Neuronal stem cell (in vitro differentiated cells): ENCODE measurements at regions not wholly inside any gene's neighbourhood (a gene's known extent, or its start where the extent isn't known, plus 50 kb on each side); places are given as distances from the start of the nearest gene placed in this dataset.

Experiments used
- DNase-seq: peaks from one replicate; pipeline ENCODE4 v3.0.0-alpha.2; 2013; ENCODE audit warnings: low spot score
- H2AFZ ChIP-seq: one replicate; pipeline ENCODE4 v1.6.1; 2013; ENCODE audit warnings: mild to moderate bottlenecking, low read length, inconsistent platforms
- H2AK5ac ChIP-seq: 2 replicates; pipeline ENCODE4 v1.6.1; 2013; ENCODE audit warnings: low read depth, mild to moderate bottlenecking, inconsistent platforms, low read length, moderate library complexity, mixed read lengths
- H2BK120ac ChIP-seq: 2 replicates; pipeline ENCODE4 v1.6.1; 2013; ENCODE audit warnings: low read depth, mild to moderate bottlenecking, inconsistent platforms, low read length, moderate library complexity, mixed read lengths
- H2BK12ac ChIP-seq: one replicate; pipeline ENCODE4 v1.6.1; 2013; ENCODE audit warnings: low read length, inconsistent platforms
- H2BK15ac ChIP-seq: 2 replicates; pipeline ENCODE4 v1.6.1; 2013; ENCODE audit warnings: mild to moderate bottlenecking, low read length, inconsistent platforms, mixed read lengths
- H2BK5ac ChIP-seq: one replicate; pipeline ENCODE4 v1.6.1; 2013; ENCODE audit warnings: inconsistent platforms, mild to moderate bottlenecking, low read length, moderate library complexity
- H3K14ac ChIP-seq: one replicate; pipeline ENCODE4 v1.6.1; 2013; ENCODE audit warnings: low read length, inconsistent platforms
- H3K18ac ChIP-seq: 2 replicates; pipeline ENCODE4 v1.6.1; 2013; ENCODE audit warnings: low read length, inconsistent platforms
- H3K23ac ChIP-seq: 2 replicates; pipeline ENCODE4 v1.6.1; 2013; ENCODE audit warnings: low read depth, mild to moderate bottlenecking, mixed read lengths, low read length, inconsistent platforms; ENCODE audit not compliant: poor library complexity
- H3K27ac ChIP-seq: replicated peaks from 3 replicates; pipeline ENCODE4 v1.5.1; 2013; ENCODE audit warnings: low read length, inconsistent platforms
- H3K27me3 ChIP-seq, 3 experiments: 2 replicates each; pipeline ENCODE4 v1.6.1; 2013; ENCODE audit warnings: low read length in 3 of 3, mild to moderate bottlenecking in 2 of 3, inconsistent platforms in 1 of 3, low read depth in 1 of 3, mixed read lengths in 1 of 3, moderate library complexity in 1 of 3; ENCODE audit not compliant: control insufficient read depth in 3 of 3, insufficient read depth in 3 of 3
- H3K36me3 ChIP-seq, 2 donors: replicated peaks in 1 of 2; 2 replicates each; pipeline ENCODE4 v1.6.1; 2013; ENCODE audit warnings: low read length in 2 of 2; ENCODE audit not compliant: control insufficient read depth in 2 of 2, insufficient read depth in 2 of 2
- H3K4ac ChIP-seq: 2 replicates; pipeline ENCODE4 v1.6.1; 2013; ENCODE audit warnings: inconsistent platforms, mild to moderate bottlenecking, low read length, moderate library complexity
- H3K4me1 ChIP-seq, 2 donors: 1 replicate in 1 of 2; 2 replicates in 1 of 2; pipeline ENCODE4 v1.6.1; 2013; ENCODE audit warnings: low read length in 2 of 2, low read depth in 1 of 2; ENCODE audit not compliant: control insufficient read depth in 2 of 2, insufficient read depth in 1 of 2
- H3K4me2 ChIP-seq: one replicate; pipeline ENCODE4 v1.6.1; 2013; ENCODE audit warnings: mild to moderate bottlenecking, low read length, inconsistent platforms; ENCODE audit not compliant: insufficient read depth, poor library complexity, severe bottlenecking
- H3K4me3 ChIP-seq, 2 donors: 2 replicates each; pipeline ENCODE4 v1.5.1; 2013; ENCODE audit warnings: low read length in 2 of 2, mild to moderate bottlenecking in 2 of 2, inconsistent platforms in 1 of 2, moderate library complexity in 1 of 2
- H3K79me1 ChIP-seq: one replicate; pipeline ENCODE4 v1.6.1; 2013; ENCODE audit warnings: low read depth, mild to moderate bottlenecking, inconsistent platforms, low read length, moderate library complexity
- H3K9ac ChIP-seq: one replicate; pipeline ENCODE4 v1.6.1; 2013; ENCODE audit warnings: mild to moderate bottlenecking, low read depth, low read length, inconsistent platforms; ENCODE audit not compliant: poor library complexity
- H3K9me3 ChIP-seq, 2 donors: replicated peaks in 1 of 2; 2 replicates each; pipeline versions ENCODE3 to v1.6.1; 2013; ENCODE audit warnings: low read length in 2 of 2, mild to moderate bottlenecking in 2 of 2, inconsistent platforms in 1 of 2, low read depth in 1 of 2, mixed read lengths in 1 of 2, moderate library complexity in 1 of 2; ENCODE audit not compliant: control insufficient read depth in 2 of 2, insufficient read depth in 1 of 2
- H4K8ac ChIP-seq: one replicate; pipeline ENCODE4 v1.6.1; 2013; ENCODE audit warnings: low read depth, mild to moderate bottlenecking, inconsistent platforms, low read length, moderate library complexity
- H4K91ac ChIP-seq: one replicate; pipeline ENCODE4 v1.6.1; 2013; ENCODE audit warnings: low read length, low read depth, mild to moderate bottlenecking, inconsistent platforms; ENCODE audit not compliant: poor library complexity
- WGBS, 2 donors: extraction: QIAGEN DNeasy Blood & Tissue Kit; methylation state at CpG; one replicate each; pipeline ENCODE4 v1.1.7; 2013; ENCODE audit warnings: missing lambda C conversion rate in 2 of 2, mixed read lengths in 1 of 2; ENCODE audit not compliant: insufficient read length in 2 of 2, insufficient replicate concordance in 1 of 2; ENCODE audit errors: extremely low coverage in 2 of 2; 5-methylcytosine and 5-hydroxymethylcytosine counted together

- Histone ChIP-seq H3K9ac (no peak overlapping the region), H4K91ac (no peak overlapping the region), H3K4me2 (no peak overlapping the region), H3K18ac (no peak overlapping the region), H3K9me3 (peaks cover 0 to 2% of the 10 kb centered on the region in 2 donors), H3K4me3 (no peak overlapping the region), H3K14ac (no peak overlapping the region), H2BK12ac (no peak overlapping the region), H2BK5ac (no peak overlapping the region), H2AK5ac (no peak overlapping the region), H2AFZ (no peak overlapping the region), H3K79me1 (no peaks in the 10 kb centered on the region), H3K4me1 (no peaks in the 10 kb centered on the region), H4K8ac (no peak overlapping the region), H3K27me3 (no peaks in the 10 kb centered on the region), H3K4ac (no peak overlapping the region), H3K27ac (no peak overlapping the region), H3K36me3 (peaks cover 0 to 2% of the 10 kb centered on the region in 2 donors), H3K23ac (no peak overlapping the region), H2BK15ac (no peak overlapping the region), H2BK120ac (no peak overlapping the region)
- no peak for DNase-seq
- WGBS, 2 donors, result no CpG with 5 or more reads among the region's 25 CpGs
Observed at GRCh38 chr13:22934744-22935523, 245.8 kb upstream of the SGCG start.

GRCh38 chr13:22936228-22936627 lies 244.6 kb upstream of the SGCG start:
- Histone ChIP-seq H3K14ac (no peak overlapping the region), H3K23ac (no peak overlapping the region), H3K4ac (no peak overlapping the region), H2BK12ac (no peak overlapping the region), H3K27me3 (no peaks in the 10 kb centered on the region), H3K27ac (no peak overlapping the region), H2BK120ac (no peak overlapping the region), H2BK5ac (no peak overlapping the region), H3K79me1 (no peaks in the 10 kb centered on the region), H3K4me2 (no peak overlapping the region), H3K9me3 (peaks cover 0 to 2% of the 10 kb centered on the region in 2 donors), H2BK15ac (no peak overlapping the region), H4K8ac (no peak overlapping the region), H2AFZ (no peak overlapping the region), H4K91ac (no peak overlapping the region), H3K18ac (no peak overlapping the region), H2AK5ac (no peak overlapping the region), H3K4me3 (no peak overlapping the region), H3K4me1 (no peaks in the 10 kb centered on the region), H3K36me3 (peaks cover 0 to 2% of the 10 kb centered on the region in 2 donors), H3K9ac (no peak overlapping the region)
- no CpG with 5 or more reads among the region's 11 CpGs for WGBS, 2 donors
- no peak for DNase-seq

- Histone ChIP-seq H3K79me1 (no peaks in the 10 kb centered on the region), H2BK12ac (no peak overlapping the region), H2BK15ac (no peak overlapping the region), H3K9ac (no peak overlapping the region), H3K14ac (no peak overlapping the region), H2BK5ac (no peak overlapping the region), H3K4ac (no peak overlapping the region), H3K27ac (no peak overlapping the region), H3K27me3 (no peaks in the 10 kb centered on the region), H4K8ac (no peak overlapping the region), H3K4me2 (no peak overlapping the region), H2AFZ (no peak overlapping the region), H3K4me3 (no peak overlapping the region), H3K36me3 (peaks cover 0 to 2% of the 10 kb centered on the region in 2 donors), H3K4me1 (no peaks in the 10 kb centered on the region), H3K23ac (no peak overlapping the region), H2BK120ac (no peak overlapping the region), H3K18ac (no peak overlapping the region), H2AK5ac (no peak overlapping the region), H3K9me3 (peaks cover 0 to 2% of the 10 kb centered on the region in 2 donors), H4K91ac (no peak overlapping the region)
- no CpG with 5 or more reads among the region's 13 CpGs for WGBS, 2 donors
- DNase-seq, result no peak
Observed at GRCh38 chr13:22937241-22937640, 243.5 kb upstream of the SGCG start.

GRCh38 chr13:22937953-22938352 lies 242.8 kb upstream of the SGCG start:
- H3K4me3 ChIP-seq, result no peak overlapping the region
- H4K91ac ChIP-seq, result no peak overlapping the region
- WGBS, 2 donors, result no CpG with 5 or more reads among the region's 5 CpGs
- no peak overlapping the region for H3K4ac ChIP-seq
- no peaks in the 10 kb centered on the region for H3K79me1 ChIP-seq
- H2AFZ ChIP-seq, result no peak overlapping the region
- H4K8ac ChIP-seq, result no peak overlapping the region
- peaks cover 0 to 2% of the 10 kb centered on the region in 2 donors for H3K9me3 ChIP-seq
- H3K14ac ChIP-seq, result no peak overlapping the region
- no peaks in the 10 kb centered on the region for H3K27me3 ChIP-seq
- no peak overlapping the region for H2BK5ac ChIP-seq
- H3K4me1 ChIP-seq, result no peaks in the 10 kb centered on the region
- no peak overlapping the region for H2BK12ac ChIP-seq
- no peak overlapping the region for H2AK5ac ChIP-seq
- no peak overlapping the region for H3K23ac ChIP-seq
- no peak for DNase-seq
- H2BK120ac ChIP-seq, result no peak overlapping the region
- H3K18ac ChIP-seq, result no peak overlapping the region
- no peak overlapping the region for H2BK15ac ChIP-seq
- H3K4me2 ChIP-seq, result no peak overlapping the region
- no peak overlapping the region for H3K27ac ChIP-seq
- H3K9ac ChIP-seq, result no peak overlapping the region
- H3K36me3 ChIP-seq, result peaks cover 0 to 2% of the 10 kb centered on the region in 2 donors
